ENCODE measurements at regions not wholly inside any gene's neighbourhood (a gene's known extent, or its start where the extent isn't known, plus 50 kb on each side); places are given as distances from the start of the nearest gene placed in this dataset.

DNA sequence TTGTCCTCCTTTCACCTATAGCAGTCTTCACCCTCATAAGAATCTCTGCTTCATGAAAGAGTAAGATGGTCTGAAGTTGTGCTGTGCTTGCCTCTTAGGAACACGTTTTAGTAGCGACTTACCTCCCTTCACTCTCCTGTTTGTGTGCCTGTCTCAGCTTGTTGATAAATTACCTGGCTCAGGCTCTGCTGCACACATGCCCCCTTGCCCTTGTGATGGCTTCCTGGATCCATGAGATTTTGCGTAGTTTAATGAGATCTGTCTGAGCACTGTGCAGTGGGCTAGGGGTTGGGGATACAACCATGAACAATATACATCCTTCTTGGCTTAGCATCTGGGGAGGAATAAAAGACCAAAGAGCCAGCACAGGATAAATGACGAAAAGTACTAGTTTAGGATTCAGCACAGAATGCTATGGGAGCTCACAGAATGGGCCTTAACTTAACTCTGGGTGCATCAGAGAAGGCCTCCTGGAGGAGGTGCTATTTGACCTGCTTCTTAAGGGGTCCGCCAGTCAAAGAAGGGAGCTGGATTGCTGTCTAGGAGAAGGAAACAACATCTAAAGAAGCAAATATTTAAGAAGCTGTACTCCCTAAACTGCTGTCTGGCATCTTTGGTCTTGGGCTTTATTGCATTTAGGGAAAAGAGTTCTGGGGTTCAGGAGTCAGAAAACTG, 175.7 kb upstream of the PLXNA2 start:
- no peak for DNase-seq (ENCODE audit: low spot score)

GRCh38 chr1:208420696-208421095, 176.5 kb upstream of the PLXNA2 start:
- DNase-seq (ENCODE audit: low spot score): no peak

DNA sequence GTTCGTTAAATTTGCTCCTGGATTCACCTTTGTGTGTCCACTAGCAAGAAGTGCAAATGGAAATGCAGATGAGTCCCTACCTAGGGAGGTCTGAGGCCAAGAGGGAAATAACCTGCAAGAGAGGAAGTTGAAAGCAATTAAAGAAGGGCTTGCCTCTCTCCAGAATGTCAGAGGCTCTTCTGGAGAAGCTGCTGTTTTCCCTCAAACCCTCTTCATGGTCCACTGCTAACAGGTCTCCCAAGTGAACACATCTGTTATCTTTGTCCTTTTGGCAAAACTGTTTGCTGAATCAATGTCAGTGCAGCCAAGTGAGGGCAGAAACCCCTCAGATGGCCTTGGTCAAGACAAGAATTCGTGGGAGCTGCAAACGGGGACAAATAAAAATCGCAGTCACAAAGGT, 177.3 kb upstream of the PLXNA2 start:
- DNase-seq (ENCODE audit: low spot score): no peak

DNA sequence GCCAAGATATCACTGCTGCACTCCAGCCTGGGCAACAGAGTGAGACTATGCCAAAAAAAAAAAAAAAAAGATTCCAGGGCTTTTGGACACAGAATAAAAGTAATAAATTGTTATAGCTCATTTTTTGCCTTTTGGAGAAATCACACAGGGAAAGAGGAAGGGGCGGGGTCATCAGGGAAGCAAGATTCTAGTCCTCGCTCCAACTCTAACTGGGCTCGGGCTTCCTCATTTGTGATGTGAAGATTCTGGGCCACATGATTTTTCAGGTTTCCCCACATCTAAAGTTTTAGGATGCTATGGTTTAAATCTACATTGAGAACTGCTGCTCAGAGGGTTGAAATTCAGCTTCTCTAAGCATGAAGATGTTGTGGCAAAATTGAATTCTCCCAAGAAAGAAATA, 179.3 kb upstream of the PLXNA2 start:
- no peak for DNase-seq (ENCODE audit: low spot score)

DNA sequence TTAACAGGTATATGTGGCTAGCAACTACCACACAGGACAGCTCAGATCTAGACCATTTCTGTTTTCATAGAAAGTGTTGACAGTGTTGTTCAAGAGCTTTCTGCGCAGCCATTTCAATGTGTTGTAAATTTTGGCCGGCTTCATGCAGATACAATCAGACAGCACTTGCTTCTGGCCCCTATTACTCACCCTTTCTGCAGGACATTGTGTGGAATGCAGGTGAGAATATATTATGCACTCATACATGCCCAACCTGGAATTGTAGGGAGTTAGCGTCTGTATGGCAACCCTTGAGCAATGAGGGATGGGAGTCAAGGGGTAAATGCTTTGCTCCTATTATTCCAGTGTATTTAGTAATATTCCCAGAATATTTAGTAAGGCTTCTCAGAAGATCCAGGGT, 180.9 kb upstream of the PLXNA2 start:
- DNase-seq (ENCODE audit: low spot score): no peak

- DNase-seq (ENCODE audit: low spot score): no peak
These were observed 186.0 kb upstream of the PLXNA2 start for GRCh38 chr1:208430220-208430619.

GRCh38 chr1:208431721-208432120, 187.5 kb upstream of the PLXNA2 start:
- DNase-seq (ENCODE audit: low spot score): no peak

DNA sequence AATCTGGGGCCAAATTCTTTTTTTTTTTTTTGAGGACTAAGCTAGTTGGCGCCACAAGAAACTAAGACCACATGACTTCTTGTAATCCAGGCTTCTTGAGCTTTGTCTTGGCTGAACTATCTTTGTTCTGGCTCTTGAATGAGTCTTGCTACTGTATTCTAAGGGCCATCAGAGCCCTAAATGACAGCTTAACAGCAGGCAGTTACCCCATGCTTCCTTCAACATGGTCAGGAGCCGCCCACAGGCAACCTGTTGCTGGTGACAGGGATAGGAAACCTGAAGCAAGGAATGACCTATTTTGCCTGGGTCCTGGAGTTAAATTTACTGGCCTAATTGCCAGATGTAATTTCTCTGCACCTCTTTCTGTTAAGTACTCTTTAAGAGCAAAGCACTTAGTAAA, 188.2 kb upstream of the PLXNA2 start:
- no peak for DNase-seq (ENCODE audit: low spot score)

DNA sequence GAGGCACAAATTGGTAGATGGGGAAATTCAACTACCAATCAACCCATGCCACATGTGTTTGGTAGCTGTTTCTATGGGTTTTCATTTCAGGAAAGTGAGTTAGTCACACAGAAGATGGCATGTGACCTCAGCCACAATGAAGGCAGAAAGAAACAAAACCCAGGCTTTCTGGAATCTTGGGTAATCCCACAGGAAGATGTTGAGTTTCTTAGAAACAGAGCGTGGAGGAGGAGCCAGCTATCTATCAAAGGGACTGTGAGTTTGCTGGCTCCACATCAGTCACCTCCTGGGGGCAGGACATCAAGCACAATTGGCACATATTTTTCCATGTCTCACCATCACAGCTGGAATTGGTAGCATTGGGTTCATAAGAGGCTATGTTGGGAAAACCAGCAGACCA, 188.9 kb upstream of the PLXNA2 start:
- no peak for DNase-seq (ENCODE audit: low spot score)

- DNase-seq (ENCODE audit: low spot score): no peak
These were observed 189.8 kb upstream of the PLXNA2 start for GRCh38 chr1:208433971-208434370.

GRCh38 chr1:208437401-208437800, 193.2 kb upstream of the PLXNA2 start:
- no peak for DNase-seq (ENCODE audit: low spot score)

- DNase-seq (ENCODE audit: low spot score): no peak
These were observed 194.0 kb upstream of the PLXNA2 start for GRCh38 chr1:208438112-208438699.

- DNase-seq (ENCODE audit: low spot score): no peak
These were observed 201.6 kb upstream of the PLXNA2 start for GRCh38 chr1:208445758-208446203.

- no peak for DNase-seq (ENCODE audit: low spot score)
These were observed 202.1 kb upstream of the PLXNA2 start for GRCh38 chr1:208446271-208446691.

- no peak for DNase-seq (ENCODE audit: low spot score)
These were observed 204.2 kb upstream of the PLXNA2 start for GRCh38 chr1:208448425-208448824.

GRCh38 chr1:208449951-208450350, 205.8 kb upstream of the PLXNA2 start:
- no peak for DNase-seq (ENCODE audit: low spot score)

GRCh38 chr1:208450958-208451357, 206.8 kb upstream of the PLXNA2 start:
- DNase-seq (ENCODE audit: low spot score): no peak

GRCh38 chr1:208455821-208456220, 211.6 kb upstream of the PLXNA2 start:
- DNase-seq (ENCODE audit: low spot score): no peak

GRCh38 chr1:208456487-208456886, 212.3 kb upstream of the PLXNA2 start:
- no peak for DNase-seq (ENCODE audit: low spot score)

DNA sequence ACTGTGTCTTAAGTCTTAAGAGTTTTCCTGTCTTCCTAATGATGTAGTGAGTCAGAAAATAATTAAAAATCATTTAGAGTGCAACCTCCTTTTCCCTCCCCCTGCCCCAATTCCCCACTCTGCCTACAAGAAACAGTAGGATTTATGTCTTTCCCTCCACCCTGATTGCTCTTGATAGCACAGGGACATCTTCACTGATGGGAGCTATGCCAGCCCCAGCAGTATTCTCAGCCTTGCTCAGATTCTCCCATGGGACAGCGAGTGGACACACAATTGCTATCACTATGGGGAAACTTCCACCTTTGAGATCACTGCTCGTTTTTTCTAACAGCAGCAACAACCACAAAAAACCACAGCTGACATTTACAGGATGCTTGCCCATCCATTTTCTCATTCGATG, 216.6 kb upstream of the PLXNA2 start:
- DNase-seq (ENCODE audit: low spot score): no peak

- DNase-seq (ENCODE audit: low spot score): no peak
These were observed 217.5 kb upstream of the PLXNA2 start for GRCh38 chr1:208461680-208462079.

DNA sequence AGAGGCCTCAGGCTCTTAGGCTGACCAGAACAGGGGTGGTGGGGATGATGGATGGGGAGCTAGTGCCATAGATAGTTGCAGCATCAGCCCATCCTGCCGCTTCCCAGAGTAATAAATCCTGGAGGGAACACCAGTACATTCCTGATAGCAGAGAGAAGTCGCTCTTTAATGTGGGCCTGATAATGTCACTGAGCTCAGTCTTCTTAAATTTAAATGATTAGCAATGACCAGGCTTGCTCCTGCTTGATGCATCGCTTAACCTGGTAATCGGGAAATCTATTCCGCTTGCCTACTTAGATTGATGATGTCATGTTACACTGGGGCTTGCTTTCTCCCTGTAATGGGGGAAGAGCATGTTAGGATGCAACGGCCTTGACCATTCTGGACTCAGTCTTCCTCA, 218.6 kb upstream of the PLXNA2 start:
- DNase-seq (ENCODE audit: low spot score): no peak

- no peak for DNase-seq (ENCODE audit: low spot score)
These were observed 221.1 kb upstream of the PLXNA2 start for GRCh38 chr1:208465266-208465665.
